HG03159 (cell line): ENCODE measurements at regions not wholly inside any gene's neighbourhood (a gene's known extent, or its start where the extent isn't known, plus 50 kb on each side); places are given as distances from the start of the nearest gene placed in this dataset.
"Not testable (repeated sequence)": the region's sequence is repeated elsewhere in the genome, so short reads cannot be mapped to it uniquely, and the experiment has no call there.

Experiments
- ATAC-seq: cut with Tn5 transposase; IDR thresholded peaks from one replicate; pipeline ENCODE4 v1.9.1; 2021; ENCODE audit warnings: mild to moderate bottlenecking, moderate library complexity; ENCODE audit not compliant: unreplicated experiment

DNA sequence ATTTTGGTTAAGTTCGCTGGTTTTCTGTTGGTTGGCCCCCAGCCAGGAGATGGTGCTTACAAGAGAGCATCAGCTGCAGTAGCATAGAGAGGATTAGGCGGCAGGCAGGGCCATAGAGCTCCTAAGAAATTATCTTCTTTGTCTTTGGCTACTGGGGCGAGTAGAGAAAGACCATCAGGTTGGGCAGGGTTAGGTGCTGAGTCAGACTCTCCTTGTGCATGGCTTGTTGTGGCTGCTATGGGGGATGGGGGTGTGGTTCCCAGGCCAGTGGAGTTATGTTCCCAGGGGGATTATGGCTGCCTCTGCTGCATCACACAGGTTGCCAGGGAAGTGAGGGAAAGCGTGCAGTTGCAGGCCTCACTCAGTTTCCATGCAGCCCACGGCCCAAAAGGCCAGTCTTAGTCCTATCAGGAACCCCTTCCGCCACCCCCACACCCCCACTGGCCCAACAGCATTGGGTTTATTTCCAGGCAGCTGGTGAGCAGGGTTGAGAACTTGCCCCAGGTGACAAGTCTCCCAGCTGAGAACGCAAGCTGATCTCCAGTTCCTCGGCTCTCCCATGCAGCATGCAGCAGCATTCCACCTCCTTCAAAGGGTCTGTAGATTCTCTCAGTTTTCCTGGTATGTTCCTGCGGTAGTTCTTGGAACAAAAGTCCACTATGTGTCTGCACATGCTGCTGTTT is 243.7 kb downstream of the UTRN start:
- ATAC-seq = no peak

DNA sequence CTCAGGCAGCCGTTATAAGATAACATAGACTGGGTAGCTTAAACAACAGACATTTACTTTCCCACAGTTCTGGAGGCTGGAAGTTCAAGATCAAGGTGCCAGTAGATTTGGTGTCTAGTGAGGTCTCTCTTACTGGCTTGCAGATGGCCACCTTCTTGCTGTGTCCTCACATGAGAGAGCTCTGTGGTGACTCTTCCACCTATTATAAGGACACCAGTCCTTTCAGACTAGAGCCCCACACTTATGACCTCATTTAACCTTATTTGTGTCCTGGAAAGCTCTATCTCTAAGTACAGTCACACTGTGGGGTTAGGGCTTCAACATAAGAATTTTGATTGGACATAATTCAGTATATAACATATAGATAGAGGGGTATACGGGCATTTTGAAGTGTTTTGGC is 245.0 kb downstream of the UTRN start:
- no peak for ATAC-seq

- not testable (repeated sequence) for ATAC-seq
Observed at GRCh38 chr6:144532238-144532637, 247.1 kb downstream of the UTRN start.

GRCh38 chr6:144534180-144534579 is 249.0 kb downstream of the UTRN start:
- no peak for ATAC-seq

DNA sequence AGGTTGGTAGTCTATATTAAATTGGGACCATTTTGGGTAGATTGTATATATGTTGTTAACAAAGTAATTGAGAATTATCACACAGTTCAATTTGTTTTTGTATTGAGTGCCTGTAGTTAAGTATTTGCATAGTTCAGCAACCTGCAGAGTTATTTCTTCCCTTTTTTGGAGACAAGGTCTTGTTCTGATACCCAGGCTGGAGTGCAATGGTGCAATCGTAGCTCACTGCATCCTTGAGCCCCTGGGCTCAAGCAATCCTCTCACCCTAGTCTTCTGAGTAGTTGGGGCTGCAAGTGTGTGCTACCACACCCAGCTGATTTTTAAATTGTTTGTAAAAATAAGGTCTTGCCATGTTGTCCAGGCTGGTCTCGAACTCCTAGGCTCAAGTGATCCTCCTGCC is 250.5 kb downstream of the UTRN start:
- ATAC-seq = no peak

DNA sequence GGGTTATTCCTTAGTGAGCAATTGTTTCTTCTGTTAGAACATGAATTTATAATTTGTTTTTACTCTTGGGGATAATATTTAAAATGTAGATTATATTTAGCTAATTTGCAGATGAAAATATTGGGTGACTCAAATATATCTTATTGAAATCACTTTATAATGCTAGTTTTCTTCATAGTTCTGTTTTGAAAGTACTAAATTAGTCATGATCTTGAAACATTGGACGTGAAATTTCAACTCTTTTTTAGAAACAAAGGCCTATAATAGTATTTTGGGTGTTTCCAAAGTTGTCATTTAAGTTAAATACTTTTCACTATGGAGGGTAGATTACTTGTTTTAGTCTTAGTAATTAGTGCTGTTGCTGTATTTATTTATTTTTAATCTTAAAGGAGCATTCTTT is 250.9 kb downstream of the UTRN start:
- ATAC-seq = no peak

GRCh38 chr6:144543006-144543871 is 258.1 kb downstream of the UTRN start:
- ATAC-seq = no peak

GRCh38 chr6:144544266-144544830 is 259.2 kb downstream of the UTRN start:
- ATAC-seq = no peak

GRCh38 chr6:144546807-144547206 is 261.7 kb downstream of the UTRN start:
- no peak for ATAC-seq

- no peak for ATAC-seq
Observed at GRCh38 chr6:144547409-144547808, 262.3 kb downstream of the UTRN start.

GRCh38 chr6:144548536-144548935 is 263.4 kb downstream of the UTRN start:
- ATAC-seq = no peak

- no peak for ATAC-seq
Observed at GRCh38 chr6:144549837-144550747, 265.0 kb downstream of the UTRN start.

DNA sequence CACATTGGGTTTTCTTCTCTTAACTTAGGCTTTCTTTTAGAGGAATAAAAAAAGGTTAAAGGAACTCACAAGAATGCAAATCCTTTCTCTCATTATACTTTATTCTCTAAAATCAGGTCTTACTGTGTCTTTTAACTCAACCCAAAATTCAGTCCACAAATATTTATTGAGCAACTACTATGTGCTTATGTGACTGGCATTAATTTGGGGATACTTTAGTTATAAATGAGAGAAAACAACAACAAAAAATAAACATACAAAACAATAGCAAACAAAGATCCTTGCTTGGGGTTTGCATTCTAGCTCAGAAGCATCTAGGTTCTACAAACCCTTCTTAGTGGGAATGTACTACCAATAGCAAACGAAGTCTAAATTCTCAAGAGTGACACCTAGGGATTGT is 266.2 kb downstream of the UTRN start:
- ATAC-seq = no peak

DNA sequence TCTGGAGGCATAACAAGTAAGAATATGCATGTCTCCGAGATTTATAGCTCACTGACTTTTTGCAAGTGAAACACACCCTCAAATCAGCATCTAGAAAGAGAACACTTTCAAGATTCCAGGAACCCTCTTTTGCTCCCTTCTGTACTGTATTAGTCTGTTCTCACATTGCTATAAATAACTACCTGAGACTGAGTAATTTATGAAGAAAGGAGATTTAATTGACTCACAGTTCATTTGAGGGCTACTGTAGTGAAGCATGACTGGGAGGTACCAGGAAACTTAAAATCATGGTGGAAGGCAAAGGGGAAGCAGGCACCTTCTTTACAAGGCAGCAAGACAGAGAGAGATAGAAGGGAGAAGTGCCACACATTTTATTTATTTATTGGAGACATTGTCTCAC is 269.9 kb downstream of the UTRN start:
- no peak for ATAC-seq

DNA sequence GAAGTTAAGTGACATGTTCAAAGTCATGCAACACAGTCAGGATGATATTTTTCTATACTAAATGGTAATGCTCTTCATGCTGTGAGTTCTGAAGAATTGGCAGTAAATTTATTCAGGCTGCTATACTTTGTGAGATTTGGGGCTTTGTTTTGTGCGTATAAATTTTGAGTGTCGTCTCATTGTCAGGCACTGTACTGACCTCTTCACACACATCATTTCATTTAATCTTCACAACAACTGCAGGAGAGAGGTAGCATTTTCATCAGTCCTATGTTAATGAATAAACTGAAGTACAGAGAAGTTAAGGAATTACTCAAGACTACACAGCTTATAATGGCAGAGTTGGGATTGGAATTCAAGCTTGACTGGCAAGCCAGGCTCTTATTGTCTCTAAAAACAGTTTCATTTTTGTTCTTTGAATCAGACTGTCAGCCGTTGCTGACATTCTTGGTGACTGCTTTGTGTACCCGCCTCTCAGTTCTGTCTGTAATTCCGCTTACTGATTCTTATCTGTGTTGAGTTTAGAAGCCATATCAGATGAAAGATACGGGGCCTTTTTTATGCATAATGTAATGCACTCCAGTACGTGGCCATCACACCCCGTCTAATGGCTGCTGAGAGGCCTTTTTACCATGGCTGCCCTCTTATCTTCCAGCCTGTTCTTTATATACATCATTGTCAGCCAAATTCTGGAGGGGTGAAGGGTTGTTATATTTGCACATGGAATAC is 274.9 kb downstream of the UTRN start:
- no peak for ATAC-seq

GRCh38 chr6:144561455-144562043 is 276.4 kb downstream of the UTRN start:
- no peak for ATAC-seq

- no peak for ATAC-seq
Observed at GRCh38 chr6:144564202-144564601, 279.1 kb downstream of the UTRN start.

- no peak for ATAC-seq
Observed at GRCh38 chr6:144566868-144567615, 281.9 kb downstream of the UTRN start.

DNA sequence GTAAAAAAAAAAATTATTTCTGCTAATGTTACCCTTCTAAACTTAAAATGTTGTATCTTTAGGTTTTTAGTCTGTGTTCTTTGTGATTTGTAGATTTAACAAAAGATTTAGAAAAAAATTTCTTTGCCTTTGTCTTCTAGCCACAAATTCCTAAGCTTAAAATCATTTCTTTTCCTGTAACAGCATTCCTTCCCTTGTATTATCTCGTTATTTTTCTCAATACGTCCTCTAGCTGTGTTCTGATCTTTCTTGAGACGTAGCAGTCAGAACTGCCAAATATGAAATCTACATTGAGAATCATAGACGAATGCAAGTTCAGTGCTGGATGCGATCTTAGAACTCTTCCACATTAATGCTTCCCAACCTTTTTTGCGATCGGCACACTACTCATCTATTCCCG is 283.1 kb downstream of the UTRN start:
- ATAC-seq = no peak
